GM23248 (cell line): ENCODE measurements at regions not wholly inside any gene's neighbourhood (a gene's known extent, or its start where the extent isn't known, plus 50 kb on each side); places are given as distances from the start of the nearest gene placed in this dataset.

Experiments
- EZH2 ChIP-seq: fragments of 200-600 bp; sonication (generic); IDR thresholded peaks from 2 replicates; pipeline ENCODE4 v1.6.1; 2018; ENCODE audit warnings: antibody characterized with exemption, mild to moderate bottlenecking; ENCODE audit not compliant: insufficient read depth, poor library complexity, severe bottlenecking
- EZH2phosphoT487 ChIP-seq: fragments of 200-600 bp; sonication (generic); IDR thresholded peaks from 2 replicates; pipeline ENCODE4 v1.6.1; 2018; ENCODE audit warnings: antibody characterized with exemption, moderate library complexity, mild to moderate bottlenecking, low read depth; ENCODE audit not compliant: insufficient read depth

DNA sequence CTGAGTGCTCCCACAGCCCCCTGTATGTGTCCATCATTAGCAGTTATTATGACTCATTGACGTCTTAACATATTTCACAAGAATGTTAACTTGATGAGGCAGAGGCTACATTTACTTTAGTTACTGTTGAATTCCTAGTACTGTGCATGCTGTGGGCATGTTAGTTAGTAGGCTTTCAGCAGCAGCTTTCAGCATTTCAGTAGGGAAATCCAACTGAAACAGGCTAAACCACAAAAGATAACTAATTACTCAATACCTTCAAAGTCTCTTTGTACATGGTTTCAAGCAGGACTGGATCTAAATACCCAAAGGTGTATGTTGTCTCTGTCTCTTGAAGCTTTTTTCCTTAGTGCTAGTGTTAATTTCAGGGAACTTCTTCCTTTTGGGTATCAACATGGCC lies 229.9 kb upstream of the SUCLG2 start:
- no peak for TF ChIP-seq EZH2
- no peak for TF ChIP-seq EZH2phosphoT487
